HUES48 (cell line): ENCODE measurements at regions not wholly inside any gene's neighbourhood (a gene's known extent, or its start where the extent isn't known, plus 50 kb on each side); places are given as distances from the start of the nearest gene placed in this dataset.

Experiments
- H3K27ac ChIP-seq: one replicate; pipeline ENCODE4 v1.7.0; 2013; ENCODE audit warnings: low read depth, low read length, inconsistent platforms
- H3K27me3 ChIP-seq: 2 replicates; pipeline ENCODE4 v1.6.1; 2013; ENCODE audit warnings: mild to moderate bottlenecking, low read length; ENCODE audit not compliant: control insufficient read depth, insufficient read depth
- H3K36me3 ChIP-seq: 2 replicates; pipeline ENCODE4 v1.6.1; 2013; ENCODE audit warnings: low read length; ENCODE audit not compliant: control insufficient read depth, insufficient read depth
- H3K4me1 ChIP-seq: 2 replicates; pipeline ENCODE4 v1.6.1; 2013; ENCODE audit warnings: mild to moderate bottlenecking, low read length; ENCODE audit not compliant: control insufficient read depth, insufficient read depth
- H3K4me3 ChIP-seq: 2 replicates; pipeline ENCODE4 v1.5.1; 2013; ENCODE audit warnings: mild to moderate bottlenecking, low read depth, low read length
- H3K9ac ChIP-seq: 2 replicates; pipeline ENCODE4 v1.6.1; 2013; ENCODE audit warnings: mild to moderate bottlenecking, low read depth, low read length, moderate library complexity
- H3K9me3 ChIP-seq: 2 replicates; pipeline ENCODE4 v1.6.1; 2013; ENCODE audit warnings: low read length; ENCODE audit not compliant: control insufficient read depth, insufficient read depth

DNA sequence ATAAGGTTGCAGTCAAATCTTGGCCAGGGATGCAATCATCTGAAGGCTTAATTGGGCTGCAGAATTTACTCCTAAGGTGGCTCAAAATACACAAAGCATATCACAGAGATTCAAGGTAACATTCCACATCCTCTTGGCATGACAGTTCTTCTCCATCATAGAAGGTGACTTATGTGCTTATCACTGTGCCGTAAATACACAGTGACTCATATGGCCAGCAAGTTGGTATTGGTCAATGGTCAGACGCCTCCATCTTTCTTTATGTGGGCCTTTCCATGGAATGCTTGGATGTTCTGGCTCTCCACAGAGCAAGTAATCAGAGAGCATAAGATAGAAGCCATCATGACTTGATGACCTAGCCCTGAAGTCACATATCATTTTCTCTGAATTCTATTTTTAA lies 168.8 kb upstream of the ST8SIA2 start:
- H3K9me3 ChIP-seq = no peaks in the 10 kb centered on the region
- no peak overlapping the region for H3K27ac ChIP-seq
- no peak overlapping the region for H3K4me3 ChIP-seq
- H3K27me3 ChIP-seq = no peaks in the 10 kb centered on the region
- no peaks in the 10 kb centered on the region for H3K36me3 ChIP-seq
- no peaks in the 10 kb centered on the region for H3K4me1 ChIP-seq
- H3K9ac ChIP-seq = no peak overlapping the region

DNA sequence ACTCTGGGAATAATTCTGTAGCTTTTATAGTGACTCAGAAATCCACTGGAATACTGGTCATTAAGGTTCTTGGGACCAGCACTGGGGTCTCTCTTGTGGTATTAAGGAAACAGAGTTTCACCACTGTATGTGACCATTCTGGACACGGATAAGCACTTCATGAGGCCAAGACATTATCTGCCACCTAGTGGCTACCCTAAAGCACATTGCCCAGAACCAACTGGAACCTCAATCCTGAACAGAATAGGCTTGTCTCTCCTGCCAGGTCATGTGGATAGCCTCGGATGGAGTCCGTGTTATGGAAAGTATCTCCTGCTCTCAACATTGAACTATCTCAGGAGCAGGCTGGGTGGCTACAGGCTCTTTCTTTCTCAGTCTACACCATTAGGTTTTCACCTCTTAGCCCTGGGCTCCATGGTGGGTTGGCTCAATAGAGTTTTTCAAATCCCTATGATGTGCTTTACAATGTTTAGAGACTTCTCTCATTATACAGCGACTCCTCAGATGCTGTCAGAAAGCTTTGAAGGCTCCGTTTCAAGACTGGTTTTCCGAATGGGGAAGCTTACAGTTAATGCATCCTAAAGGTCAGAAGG lies 167.6 kb upstream of the ST8SIA2 start:
- H3K27me3 ChIP-seq = no peaks in the 10 kb centered on the region
- no peaks in the 10 kb centered on the region for H3K4me1 ChIP-seq
- no peak overlapping the region for H3K4me3 ChIP-seq
- no peaks in the 10 kb centered on the region for H3K36me3 ChIP-seq
- H3K9me3 ChIP-seq = no peaks in the 10 kb centered on the region
- no peak overlapping the region for H3K9ac ChIP-seq
- no peak overlapping the region for H3K27ac ChIP-seq

DNA sequence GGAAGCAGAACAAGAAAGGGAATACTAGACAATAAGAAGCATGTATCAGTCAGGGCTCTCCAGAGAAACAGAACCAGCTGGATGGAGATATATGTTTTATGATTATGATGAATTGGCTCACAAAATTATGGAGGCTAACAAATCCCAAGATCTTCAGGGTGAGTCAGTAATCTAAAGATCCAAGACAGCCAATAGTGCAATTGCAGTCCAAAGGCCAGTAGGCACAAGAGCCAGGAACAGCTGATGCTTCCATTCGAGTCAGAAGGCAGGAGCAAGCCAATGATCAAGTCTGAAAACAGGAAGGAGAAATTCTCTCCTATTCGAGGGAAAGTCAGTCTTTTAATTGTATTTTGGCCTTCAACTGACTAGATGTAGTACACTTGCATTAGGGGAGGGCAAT lies 164.9 kb upstream of the ST8SIA2 start:
- Histone ChIP-seq H3K36me3 (no peaks in the 10 kb centered on the region), H3K4me1 (no peaks in the 10 kb centered on the region), H3K9me3 (no peaks in the 10 kb centered on the region), H3K4me3 (no peak overlapping the region), H3K27me3 (no peaks in the 10 kb centered on the region), H3K27ac (no peak overlapping the region), H3K9ac (no peak overlapping the region)

DNA sequence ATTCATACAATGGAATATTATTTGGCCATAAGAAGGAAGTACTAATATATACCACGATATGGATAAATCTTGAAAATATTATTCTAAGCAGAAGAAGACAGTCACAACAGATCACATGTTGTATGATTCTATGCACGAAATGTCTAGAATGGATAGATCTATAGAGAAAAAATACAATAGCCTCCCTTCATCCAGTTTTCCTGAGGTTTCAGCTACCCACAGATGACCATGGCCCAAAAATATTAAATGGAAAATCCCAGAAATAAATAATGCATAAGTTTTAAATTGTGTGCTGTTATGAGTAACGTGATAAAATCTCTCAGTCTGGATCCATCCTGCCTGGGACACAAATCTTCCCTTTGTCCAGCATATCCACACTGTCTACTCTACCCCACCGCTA lies 162.2 kb upstream of the ST8SIA2 start:
- no peak overlapping the region for H3K27ac ChIP-seq
- H3K27me3 ChIP-seq = no peaks in the 10 kb centered on the region
- no peaks in the 10 kb centered on the region for H3K36me3 ChIP-seq
- H3K4me3 ChIP-seq = no peak overlapping the region
- H3K4me1 ChIP-seq = no peaks in the 10 kb centered on the region
- no peaks in the 10 kb centered on the region for H3K9me3 ChIP-seq
- no peak overlapping the region for H3K9ac ChIP-seq

DNA sequence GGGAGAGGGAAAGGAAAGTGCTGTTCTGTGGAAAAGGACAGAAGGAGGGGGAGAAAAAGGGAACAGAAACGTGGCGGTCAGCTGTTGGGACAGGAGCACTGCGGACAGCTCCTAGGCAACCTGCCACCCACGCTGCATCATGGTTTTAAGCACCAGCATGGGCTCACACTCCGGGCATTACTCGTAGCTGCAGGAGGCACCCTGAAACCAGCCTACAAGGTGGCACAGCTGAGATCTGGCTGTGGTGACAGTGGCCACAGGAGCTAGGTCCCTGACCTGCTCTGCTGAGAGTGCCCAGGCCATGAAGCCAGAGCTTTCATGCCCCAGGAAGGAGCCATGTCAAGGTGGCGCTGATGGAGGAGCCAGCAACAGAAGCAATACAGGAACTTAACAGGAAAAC lies 161.4 kb upstream of the ST8SIA2 start:
- Histone ChIP-seq H3K27me3 (no peaks in the 10 kb centered on the region), H3K4me1 (no peaks in the 10 kb centered on the region), H3K4me3 (no peak overlapping the region), H3K36me3 (no peaks in the 10 kb centered on the region), H3K9ac (no peak overlapping the region), H3K27ac (no peak overlapping the region), H3K9me3 (no peaks in the 10 kb centered on the region)

DNA sequence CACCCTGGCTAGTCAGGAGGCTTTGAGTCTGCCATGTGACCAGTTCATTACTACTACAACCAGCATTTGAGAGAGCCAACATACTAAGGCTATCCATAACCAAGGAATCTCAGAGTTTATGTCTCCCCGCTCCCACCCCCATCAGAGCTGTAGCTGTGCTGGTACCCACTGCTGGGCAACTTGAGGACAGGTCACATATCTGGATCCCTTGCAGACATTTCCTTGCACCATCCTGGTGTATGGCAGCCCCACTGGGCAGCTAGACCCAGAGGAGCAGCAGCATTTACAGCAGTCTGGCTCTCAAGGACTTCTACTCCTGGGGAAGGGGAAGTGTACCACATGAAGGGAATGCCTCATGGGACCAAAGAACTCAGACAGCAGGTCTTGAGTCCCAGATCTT lies 160.8 kb upstream of the ST8SIA2 start:
- Histone ChIP-seq H3K4me1 (no peaks in the 10 kb centered on the region), H3K27ac (no peak overlapping the region), H3K4me3 (no peak overlapping the region), H3K36me3 (no peaks in the 10 kb centered on the region), H3K9me3 (no peaks in the 10 kb centered on the region), H3K9ac (no peak overlapping the region), H3K27me3 (no peaks in the 10 kb centered on the region)

DNA sequence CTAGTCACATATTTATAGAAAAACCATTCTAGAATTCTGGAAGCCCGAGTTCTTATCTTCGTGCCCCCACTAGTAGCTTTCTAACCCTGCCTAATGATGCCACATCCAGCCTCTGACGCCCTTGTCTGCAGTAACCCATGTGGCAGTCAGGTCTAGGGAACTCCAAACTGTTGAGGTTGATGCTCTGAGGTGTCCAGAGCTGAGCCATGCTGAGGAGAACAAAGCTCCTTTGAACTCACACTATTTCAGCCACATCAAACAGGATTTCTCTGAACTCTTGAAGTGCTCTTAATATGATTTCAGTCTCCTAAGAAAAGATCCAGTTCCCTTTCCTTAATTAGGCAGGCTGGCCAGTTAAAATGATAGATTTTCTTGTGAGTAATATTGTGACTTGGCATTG lies 150.5 kb upstream of the ST8SIA2 start:
- Histone ChIP-seq H3K9me3 (peaks cover 5% of the 10 kb centered on the region; the same call in 1 of the 2 replicates), H3K36me3 (no peaks in the 10 kb centered on the region), H3K4me1 (no peaks in the 10 kb centered on the region), H3K27me3 (no peaks in the 10 kb centered on the region), H3K27ac (no peak overlapping the region), H3K4me3 (no peak overlapping the region), H3K9ac (no peak overlapping the region)

DNA sequence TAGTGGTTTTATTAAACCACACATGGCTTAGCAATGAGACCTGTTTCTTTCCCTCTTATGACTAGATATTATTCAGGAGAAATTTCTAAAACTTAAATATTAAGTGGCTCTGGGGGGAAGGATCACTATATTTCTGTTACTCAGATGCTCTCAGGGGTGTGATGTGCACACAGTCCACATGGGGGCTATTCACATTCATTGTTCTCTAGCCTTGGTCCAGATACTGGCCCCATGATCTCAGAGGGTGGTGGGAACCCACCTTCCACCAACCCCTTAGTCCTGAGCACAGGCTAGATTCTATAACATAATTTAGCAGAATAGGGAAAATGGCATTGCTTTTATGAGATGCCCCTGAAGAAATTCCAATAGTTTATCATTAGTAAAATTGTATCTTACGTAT lies 149.0 kb upstream of the ST8SIA2 start:
- no peak overlapping the region for H3K27ac ChIP-seq
- H3K27me3 ChIP-seq = no peaks in the 10 kb centered on the region
- no peaks in the 10 kb centered on the region for H3K36me3 ChIP-seq
- H3K4me3 ChIP-seq = no peak overlapping the region
- H3K9ac ChIP-seq = no peak overlapping the region
- H3K9me3 ChIP-seq = peaks cover under 1% of the 10 kb centered on the region; the same call in 1 of the 2 replicates
- H3K4me1 ChIP-seq = no peaks in the 10 kb centered on the region

DNA sequence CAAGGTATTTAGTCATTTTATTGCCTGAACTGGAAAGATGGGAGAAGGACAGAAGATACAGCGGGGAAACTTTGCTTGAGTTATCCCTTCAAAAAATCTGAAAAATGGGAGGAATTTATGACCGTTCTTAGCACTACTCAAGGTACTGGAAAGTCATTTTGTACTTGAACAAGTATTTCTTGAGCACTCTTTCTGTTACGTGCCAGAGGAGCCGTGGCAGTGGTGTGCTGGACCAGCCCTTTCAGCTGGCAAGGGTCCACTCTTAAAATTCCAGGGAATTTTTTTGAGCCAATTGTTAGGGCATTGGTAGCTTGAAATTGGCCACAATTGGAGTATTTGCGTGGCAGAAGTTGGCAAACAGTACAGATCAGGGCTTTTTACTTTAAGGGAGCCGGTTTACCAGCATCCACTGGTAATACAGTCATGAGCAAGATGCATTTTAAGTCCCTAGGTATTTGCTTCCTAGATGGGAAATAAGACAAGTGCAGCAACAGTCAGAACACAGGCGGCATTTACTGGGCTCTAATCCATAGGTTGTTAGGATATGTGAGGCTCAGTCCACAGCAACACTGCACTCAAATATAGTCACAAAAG lies 145.9 kb upstream of the ST8SIA2 start:
- Histone ChIP-seq H3K9me3 (no peaks in the 10 kb centered on the region), H3K27ac (no peak overlapping the region), H3K4me3 (no peak overlapping the region), H3K27me3 (no peaks in the 10 kb centered on the region), H3K9ac (no peak overlapping the region), H3K4me1 (no peaks in the 10 kb centered on the region), H3K36me3 (no peaks in the 10 kb centered on the region)

DNA sequence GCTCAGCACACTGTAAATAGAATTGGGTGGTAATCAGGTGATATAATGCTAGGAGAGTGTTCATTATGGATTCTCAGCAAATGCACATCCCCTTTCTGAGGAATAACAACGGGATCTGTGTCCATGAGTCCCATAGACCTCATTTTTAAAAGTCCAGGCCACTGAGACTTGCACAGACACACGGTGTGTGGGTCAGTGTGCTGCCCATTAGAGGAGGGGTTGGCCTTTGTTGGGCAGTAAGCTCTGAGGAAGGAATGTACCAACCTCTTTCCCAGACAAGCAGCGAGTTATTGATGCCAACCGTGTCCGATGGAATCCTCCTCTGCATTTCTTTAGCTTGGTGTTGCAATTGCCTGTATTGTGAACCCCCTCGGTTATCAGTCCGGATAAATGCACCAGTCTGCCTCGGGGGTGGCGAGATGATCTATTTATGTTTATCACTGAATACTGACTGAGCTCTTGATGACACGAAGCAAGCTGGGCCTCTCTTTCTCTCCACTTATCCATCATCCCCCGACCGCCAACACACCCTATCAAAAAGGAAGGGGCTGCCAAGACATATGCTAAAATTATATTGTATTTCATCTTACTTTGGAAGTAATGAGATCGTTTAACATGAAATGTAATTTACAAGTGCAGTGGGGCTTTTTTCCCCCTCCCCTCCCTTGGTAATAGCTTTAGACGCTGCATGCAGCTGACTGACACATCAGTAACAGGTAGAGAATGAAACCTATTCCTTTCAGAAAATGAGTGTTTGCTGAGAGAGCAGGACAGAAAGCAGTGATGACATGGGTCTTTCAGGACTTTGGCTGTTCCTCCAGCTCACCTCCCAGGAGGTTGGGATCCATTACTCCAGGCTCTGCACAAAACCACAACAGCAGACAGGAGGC lies 126.6 kb upstream of the ST8SIA2 start:
- Histone ChIP-seq H3K4me1 (peaks cover 17% of the 10 kb centered on the region), H3K9me3 (no peaks in the 10 kb centered on the region), H3K27ac (no peak overlapping the region), H3K27me3 (no peaks in the 10 kb centered on the region), H3K9ac (no peak overlapping the region), H3K4me3 (no peak overlapping the region), H3K36me3 (no peaks in the 10 kb centered on the region)

DNA sequence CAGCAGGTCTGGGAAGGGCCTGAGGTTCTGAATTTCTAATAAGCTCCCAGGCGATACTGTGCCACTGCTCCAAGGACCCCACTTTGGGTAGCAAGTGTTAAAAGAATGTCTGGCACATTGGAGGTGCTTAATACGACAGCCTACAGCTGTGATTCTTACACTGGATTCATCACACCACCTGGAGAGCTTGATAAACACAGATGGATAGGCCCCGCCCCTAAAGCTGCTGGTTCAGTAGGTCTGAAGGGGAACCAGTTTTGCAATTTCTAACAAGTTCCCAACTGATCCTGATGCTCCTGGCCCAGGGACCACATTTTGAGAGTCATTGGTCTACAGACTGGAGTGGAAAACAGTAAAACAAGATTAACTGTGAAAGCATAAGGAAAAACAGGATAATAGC lies 124.8 kb upstream of the ST8SIA2 start:
- H3K9me3 ChIP-seq = no peaks in the 10 kb centered on the region
- no peaks in the 10 kb centered on the region for H3K36me3 ChIP-seq
- H3K9ac ChIP-seq = no peak overlapping the region
- H3K27me3 ChIP-seq = no peaks in the 10 kb centered on the region
- no peak overlapping the region for H3K27ac ChIP-seq
- H3K4me1 ChIP-seq = peaks cover 10% of the 10 kb centered on the region
- H3K4me3 ChIP-seq = no peak overlapping the region
